Fibroblast of villous mesenchyme (primary cell): ENCODE measurements at regions not wholly inside any gene's neighbourhood (a gene's known extent, or its start where the extent isn't known, plus 50 kb on each side); places are given as distances from the start of the nearest gene placed in this dataset.

Experiments used
- DNase-seq: peaks from one replicate; pipeline ENCODE4 v3.0.0-alpha.2; 2010; ENCODE audit warnings: low read depth
- H3K4me3 ChIP-seq: 2 replicates; pipeline ENCODE4 v1.5.1; 2011; ENCODE audit warnings: low read depth, mild to moderate bottlenecking, low read length
- TF ChIP-seq, protein P1 (sequence below): IDR thresholded peaks from 2 replicates; pipeline ENCODE4 v1.5.1; 2012; ENCODE audit warnings: low read depth, mild to moderate bottlenecking, low read length; ENCODE audit not compliant: insufficient read depth

DNA sequence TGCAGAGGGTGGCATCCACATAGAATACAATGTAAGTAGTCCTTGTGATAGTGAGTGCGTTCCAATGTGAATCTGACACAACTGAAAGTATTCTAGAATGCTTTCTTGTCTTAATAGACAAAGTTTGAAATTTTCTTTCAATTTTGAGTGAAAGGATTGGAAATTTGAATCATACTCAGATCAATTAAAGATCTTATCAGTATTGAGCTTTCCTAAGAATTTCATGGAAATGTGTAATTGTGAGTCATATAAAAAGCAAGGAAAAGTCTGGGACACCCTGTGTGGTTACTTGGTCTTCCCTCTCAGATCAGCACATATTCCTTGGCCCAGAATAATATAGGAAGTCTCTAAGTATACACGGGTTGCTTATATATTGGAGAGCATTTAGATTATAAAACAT, 99.1 kb downstream of the MBL2 start:
- TF ChIP-seq, protein P1, sequence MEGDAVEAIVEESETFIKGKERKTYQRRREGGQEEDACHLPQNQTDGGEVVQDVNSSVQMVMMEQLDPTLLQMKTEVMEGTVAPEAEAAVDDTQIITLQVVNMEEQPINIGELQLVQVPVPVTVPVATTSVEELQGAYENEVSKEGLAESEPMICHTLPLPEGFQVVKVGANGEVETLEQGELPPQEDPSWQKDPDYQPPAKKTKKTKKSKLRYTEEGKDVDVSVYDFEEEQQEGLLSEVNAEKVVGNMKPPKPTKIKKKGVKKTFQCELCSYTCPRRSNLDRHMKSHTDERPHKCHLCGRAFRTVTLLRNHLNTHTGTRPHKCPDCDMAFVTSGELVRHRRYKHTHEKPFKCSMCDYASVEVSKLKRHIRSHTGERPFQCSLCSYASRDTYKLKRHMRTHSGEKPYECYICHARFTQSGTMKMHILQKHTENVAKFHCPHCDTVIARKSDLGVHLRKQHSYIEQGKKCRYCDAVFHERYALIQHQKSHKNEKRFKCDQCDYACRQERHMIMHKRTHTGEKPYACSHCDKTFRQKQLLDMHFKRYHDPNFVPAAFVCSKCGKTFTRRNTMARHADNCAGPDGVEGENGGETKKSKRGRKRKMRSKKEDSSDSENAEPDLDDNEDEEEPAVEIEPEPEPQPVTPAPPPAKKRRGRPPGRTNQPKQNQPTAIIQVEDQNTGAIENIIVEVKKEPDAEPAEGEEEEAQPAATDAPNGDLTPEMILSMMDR, result no peak
- DNase-seq, result no peak
- H3K4me3 ChIP-seq, result no peak overlapping the region

- no peak overlapping the region for H3K4me3 ChIP-seq
- DNase-seq, result no peak
- TF ChIP-seq, protein P1, result no peak
These were observed 98.1 kb downstream of the MBL2 start for GRCh38 chr10:52674474-52674873.

GRCh38 chr10:52677086-52677485, 95.5 kb downstream of the MBL2 start:
- no peak for DNase-seq
- TF ChIP-seq, protein P1, result no peak

DNA sequence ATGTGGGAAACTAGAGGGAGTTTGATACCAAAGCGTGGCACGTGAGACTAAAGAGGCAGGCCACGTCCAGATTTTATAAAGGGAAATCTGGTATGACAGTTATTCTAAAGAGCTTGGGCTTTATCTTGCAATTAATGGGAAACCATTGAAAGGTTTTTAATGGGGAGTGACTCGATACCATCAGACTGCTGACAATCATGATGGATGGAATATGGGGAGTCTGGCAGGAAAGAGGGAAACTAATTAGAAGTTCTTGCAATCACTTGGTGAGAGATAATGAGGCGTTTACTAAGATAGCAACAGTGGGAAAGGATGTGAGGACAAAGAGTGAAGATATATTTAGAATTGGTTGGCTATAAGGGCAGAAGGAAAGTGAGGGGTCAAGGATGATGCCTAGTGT, 94.0 kb downstream of the MBL2 start:
- no peak for DNase-seq
- TF ChIP-seq, protein P1, result no peak
- no peak overlapping the region for H3K4me3 ChIP-seq

More at GRCh38 chr10:52677086-52677485, 95.5 kb downstream of the MBL2 start:
- no peak overlapping the region for H3K4me3 ChIP-seq

DNA sequence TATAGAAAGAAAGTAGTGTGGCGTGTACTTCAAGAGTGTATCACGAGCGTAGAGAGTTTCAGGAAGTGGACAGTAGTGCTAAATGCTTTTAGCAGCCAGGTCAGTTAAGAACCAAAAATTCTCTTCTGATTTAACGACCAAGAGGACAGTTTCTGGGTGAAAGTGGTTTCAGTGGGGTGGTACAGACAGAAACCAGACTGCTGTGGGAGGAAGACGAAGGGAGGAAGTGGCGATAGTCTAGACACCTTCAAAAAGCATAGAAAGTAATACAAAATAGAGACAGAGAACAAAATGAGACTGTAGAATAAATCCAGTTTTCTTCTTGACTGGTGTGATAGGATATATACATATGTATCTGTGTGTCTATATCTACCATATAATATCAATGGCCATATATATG, 93.5 kb downstream of the MBL2 start:
- TF ChIP-seq, protein P1, result no peak
- DNase-seq, result no peak
- no peak overlapping the region for H3K4me3 ChIP-seq

DNA sequence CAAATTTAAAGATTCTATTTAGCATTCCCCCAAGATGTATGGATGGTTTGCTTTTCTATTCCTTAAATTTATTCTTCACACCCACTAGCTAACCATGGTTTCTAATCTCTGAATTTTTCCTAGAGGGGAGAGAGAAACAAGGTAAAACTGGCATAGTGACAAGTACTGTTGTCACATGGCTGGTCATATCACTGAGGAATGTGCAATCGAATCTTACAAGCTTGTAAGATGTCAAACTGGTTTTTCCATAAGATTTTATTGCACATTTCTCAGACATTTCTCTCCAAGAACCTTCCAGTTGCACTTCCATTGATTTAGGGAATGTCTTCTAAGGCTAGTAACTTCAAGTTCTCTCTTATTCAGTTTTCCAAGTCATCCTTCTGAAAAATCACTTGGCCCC, 89.8 kb downstream of the MBL2 start:
- TF ChIP-seq, protein P1, result no peak
- no peak for DNase-seq

GRCh38 chr10:52683776-52684175, 88.8 kb downstream of the MBL2 start:
- no peak overlapping the region for H3K4me3 ChIP-seq
- TF ChIP-seq, protein P1, result no peak
- no peak for DNase-seq

More for the DNA sequence above, 89.8 kb downstream of the MBL2 start:
- H3K4me3 ChIP-seq, result no peak overlapping the region
